ENCODE measurements at regions not wholly inside any gene's neighbourhood (a gene's known extent, or its start where the extent isn't known, plus 50 kb on each side); places are given as distances from the start of the nearest gene placed in this dataset.

GRCh38 chr13:59326717-59327116 is 837.0 kb downstream of the DIAPH3 start:
- TF ChIP-seq CTCF (IDR thresholded peaks at IDR 0.05) = no peak
- no peak for TF ChIP-seq POLR2A (IDR thresholded peaks at IDR 0.05)

Data from heart left ventricle (tissue), 13 donors.